K562 (cell line): ENCODE measurements at regions not wholly inside any gene's neighbourhood (a gene's known extent, or its start where the extent isn't known, plus 50 kb on each side); places are given as distances from the start of the nearest gene placed in this dataset.

Source experiments
- ATAC-seq: fragments of 200-7000 bp; cut with Tn5 transposase; 3 replicates; pipeline ENCODE4 v1.9.1; 2020; ENCODE audit warnings: moderate library complexity
- BruUV-seq: library from RNA; stranded (reverse); fragments of 400-500 nt; replicated peaks from 2 replicates; lab custom pipeline; 2021; lab: Mats Ljungman, UMichigan
- CTCF ChIA-PET: fragments of 300-600 bp; formaldehyde crosslinking; extraction: SDS; loops from one replicate; lab custom pipeline; 2021; ENCODE audit warnings: low intra/inter-chr PET ratio; lab: Yijun Ruan, JAX
- POLR2A ChIA-PET: fragments of 300-600, 350-650 bp; sonication (Branson Sonifier 250); formaldehyde crosslinking; extraction: SDS; loops from one replicate; lab custom pipeline; 2021; ENCODE audit warnings: antibody characterized with exemption, inconsistent platforms; lab: Yijun Ruan, JAX
- DNase-seq, 4 experiments: peaks; one replicate each; pipeline versions ENCODE4 v3.0.0 to v3.0.0-alpha.2; 2011 to 2018; ENCODE audit warnings: low spot score in 3 of 4, mixed read lengths in 3 of 4; ENCODE audit errors: extremely low read depth in 1 of 4
- FAIRE-seq: peaks from 2 replicates; lab custom pipeline; 2011; peaks lifted over from hg19 to GRCh38; lab: Jason Lieb, UNC
- H2AFZ ChIP-seq: 2 replicates; pipeline ENCODE4 v1.6.0; 2011; ENCODE audit warnings: low read depth, low read length, control low read depth, inconsistent platforms
- H3K27ac ChIP-seq: fragments of 200-600 bp; 3 replicates; pipeline ENCODE4 v1.8.0; 2011; ENCODE audit warnings: low read depth, mild to moderate bottlenecking, control low read depth, inconsistent platforms, low read length, moderate library complexity, mixed read lengths; ENCODE audit errors: extremely low read depth
- H3K27me3 ChIP-seq, 2 experiments: fragments of 300-600 bp in 1 of 2; 2 replicates in 1 of 2; 3 replicates in 1 of 2; pipeline versions ENCODE4 v1.6.0 to v1.8.0; 2011; ENCODE audit warnings: inconsistent platforms in 2 of 2, low read length in 2 of 2, mild to moderate bottlenecking in 1 of 2, mixed read lengths in 1 of 2, moderate library complexity in 1 of 2; ENCODE audit not compliant: control insufficient read depth in 2 of 2, insufficient read depth in 2 of 2
- H3K36me3 ChIP-seq: fragments of 300-600 bp; 3 replicates; pipeline ENCODE4 v1.8.0; 2011; ENCODE audit warnings: mild to moderate bottlenecking, low read length, inconsistent platforms; ENCODE audit not compliant: control insufficient read depth, insufficient read depth
- H3K4me1 ChIP-seq, 2 experiments: fragments of 200-600 bp in 1 of 2; replicated peaks in 1 of 2; 2 replicates in 1 of 2; 3 replicates in 1 of 2; pipeline versions ENCODE4 v1.5.1 to v1.8.0; 2011; ENCODE audit warnings: inconsistent platforms in 2 of 2, low read length in 2 of 2, mild to moderate bottlenecking in 1 of 2, mixed read lengths in 1 of 2, moderate library complexity in 1 of 2; ENCODE audit not compliant: control insufficient read depth in 2 of 2, insufficient read depth in 2 of 2
- H3K4me2 ChIP-seq: 2 replicates; pipeline ENCODE4 v1.6.1; 2011; ENCODE audit warnings: low read length, control low read depth, inconsistent platforms, mixed read lengths; ENCODE audit not compliant: insufficient read depth
- H3K4me3 ChIP-seq: fragments of 200-600 bp; sonication (generic), shearing (Covaris generic); 2 replicates; pipeline ENCODE4 v1.5.1; 2016; ENCODE audit warnings: control low read depth, inconsistent platforms
- H3K79me2 ChIP-seq: fragments of 200-600 bp; 3 replicates; pipeline ENCODE4 v1.8.0; 2011; ENCODE audit warnings: low read length, inconsistent platforms; ENCODE audit not compliant: control insufficient read depth, insufficient read depth
- H3K9ac ChIP-seq, 2 experiments: 2 replicates each; pipeline versions ENCODE4 v1.6.0 to v1.6.1; 2011; ENCODE audit warnings: low read depth in 2 of 2, low read length in 2 of 2, control low read depth in 1 of 2, inconsistent platforms in 1 of 2, mild to moderate bottlenecking in 1 of 2, mixed read lengths in 1 of 2; ENCODE audit not compliant: insufficient read depth in 1 of 2
- H3K9me1 ChIP-seq: one replicate; pipeline ENCODE4 v1.6.0; 2011; ENCODE audit warnings: inconsistent platforms, mild to moderate bottlenecking, low read length, moderate library complexity; ENCODE audit not compliant: control insufficient read depth, insufficient read depth
- H3K9me3 ChIP-seq: replicated peaks from 2 replicates; pipeline ENCODE4 v1.5.1; 2011; ENCODE audit warnings: low read depth, low read length, inconsistent platforms; ENCODE audit not compliant: control insufficient read depth, insufficient read depth
- H4K20me1 ChIP-seq: replicated peaks from 2 replicates; pipeline ENCODE4 v1.6.1; 2011; ENCODE audit warnings: low read length, inconsistent platforms, mixed read lengths; ENCODE audit not compliant: control insufficient read depth, insufficient read depth
- CEBPZ ChIP-seq: fragments of 150-350 bp; IDR thresholded peaks from 2 replicates; pipeline ENCODE4 v1.6.1; 2014; ENCODE audit warnings: low read depth, mild to moderate bottlenecking, low read length, borderline replicate concordance
- HNRNPK ChIP-seq: fragments of 200-400 bp; formaldehyde crosslinking; IDR thresholded peaks from one replicate; pipeline ENCODE4 v1.6.1; 2018; ENCODE audit warnings: mild to moderate bottlenecking, low read depth, low read length; ENCODE audit not compliant: poor library complexity, severe bottlenecking
- ID3 ChIP-seq, 2 experiments: fragments of 250-450 bp in 1 of 2; fragments of 450-650 bp in 1 of 2; sonication (Bioruptor Pico) in 1 of 2; IDR thresholded peaks; 2 replicates each; pipeline versions ENCODE4 v1.6.1 to v1.8.0; 2016 to 2021; ENCODE audit warnings: mild to moderate bottlenecking in 2 of 2, moderate library complexity in 2 of 2, missing compliant biosample characterization in 1 of 2, missing genetic modification characterization in 1 of 2
- MAFG ChIP-seq: fragments of 450-650 bp; conservative IDR thresholded peaks from 2 replicates; pipeline ENCODE4 v1.6.1; 2016; ENCODE audit warnings: missing genetic modification characterization, missing compliant biosample characterization
- RREB1 ChIP-seq: fragments of 250-450 bp; sonication (Bioruptor Pico); IDR thresholded peaks from 2 replicates; pipeline ENCODE4 v1.4.0; 2020
- SETDB1 ChIP-seq: IDR thresholded peaks from one replicate; pipeline ENCODE4 v1.6.1; 2012; ENCODE audit warnings: low read length, control low read depth, inconsistent platforms
- TSHZ1 ChIP-seq: fragments of 250-450 bp; sonication (Bioruptor Pico); IDR thresholded peaks from 2 replicates; pipeline ENCODE4 v1.4.0; 2020; ENCODE audit warnings: mild to moderate bottlenecking, moderate library complexity
- ZNF696 ChIP-seq: fragments of 250-450 bp; sonication (Bioruptor Pico); conservative IDR thresholded peaks from 2 replicates; pipeline ENCODE4 v1.4.0; 2020; ENCODE audit warnings: mild to moderate bottlenecking, moderate library complexity
- WGBS: fragments of 100-300 bp; shearing (Covaris generic); methylation state at CpG from one replicate; pipeline ENCODE4 v1.1.6; 2016; ENCODE audit warnings: low coverage, mixed read lengths; ENCODE audit not compliant: insufficient coverage; ENCODE audit errors: missing lambda C conversion rate; 5-methylcytosine and 5-hydroxymethylcytosine counted together
- in situ Hi-C: fragments of 300-500 bp; cut with MboI; formaldehyde crosslinking; loops from 4 replicates; pipeline ENCODE4 v1.15.0; 2018; ENCODE audit warnings: inconsistent platforms, mixed read lengths
- intact Hi-C: fragments of 100-400 bp; cut with micrococcal nuclease; formaldehyde crosslinking; loops from 2 replicates; pipeline ENCODE4 v1.14.2; 2022

- ChIA-PET POLR2A (interaction anchor here (1.2 kb wide), 1 partner anchor 160 kb away, joined by 3 read pairs; no protein-coding TSS in a partner anchor), CTCF (no interaction called here)
- Histone ChIP-seq H3K4me1 (no peaks in the 10 kb centered on the region), H3K9ac (no peak overlapping the region), H4K20me1 (no peaks in the 10 kb centered on the region), H3K36me3 (no peaks in the 10 kb centered on the region), H3K9me1 (no peaks in the 10 kb centered on the region), H3K4me2 (no peak overlapping the region), H3K27me3 (peaks cover 2 to 24% of the 10 kb centered on the region in 2 experiments; a peak in 4 of 5 replicates), H3K27ac (no peak overlapping the region), H3K9me3 (no peaks in the 10 kb centered on the region), H2AFZ (no peak overlapping the region), H3K79me2 (no peaks in the 10 kb centered on the region), H3K4me3 (no peak overlapping the region)
- WGBS = 0% methylated on average over 3 of the region's 3 CpGs
- no peak for FAIRE-seq
- intact Hi-C loops = no loop called here
- no TSS peak for BruUV-seq
- DNase-seq = no peak
- no peak for ATAC-seq
- in situ Hi-C loops = no loop called here
- TF ChIP-seq MAFG = no peak
- TF ChIP-seq TSHZ1 (CRISPR knock-in tag) = no peak
- no peak for TF ChIP-seq SETDB1
- no peak for TF ChIP-seq RREB1
- TF ChIP-seq ZNF696 (CRISPR knock-in tag) = no peak
- TF ChIP-seq CEBPZ = no peak
- TF ChIP-seq HNRNPK = no peak
- TF ChIP-seq ID3 (CRISPR knock-in tag; IDR thresholded peaks at IDR 0.05) = no peak
- no peak for TF ChIP-seq ID3 (tag; IDR thresholded peaks at IDR 0.05)
Measured at GRCh38 chr11:130646881-130647280, 198.4 kb downstream of the ADAMTS15 start.
